SH-SY5Y (cell line): ENCODE measurements at regions not wholly inside any gene's neighbourhood (a gene's known extent, or its start where the extent isn't known, plus 50 kb on each side); places are given as distances from the start of the nearest gene placed in this dataset.

Experiments used
- GATA2 ChIP-seq: IDR thresholded peaks from 2 replicates; pipeline ENCODE4 v1.6.1; 2011; ENCODE audit warnings: mild to moderate bottlenecking, low read depth, low read length
- GATA3 ChIP-seq: IDR thresholded peaks from 2 replicates; pipeline ENCODE4 v1.6.1; 2011; ENCODE audit warnings: low read depth, mild to moderate bottlenecking, low read length, moderate library complexity

DNA sequence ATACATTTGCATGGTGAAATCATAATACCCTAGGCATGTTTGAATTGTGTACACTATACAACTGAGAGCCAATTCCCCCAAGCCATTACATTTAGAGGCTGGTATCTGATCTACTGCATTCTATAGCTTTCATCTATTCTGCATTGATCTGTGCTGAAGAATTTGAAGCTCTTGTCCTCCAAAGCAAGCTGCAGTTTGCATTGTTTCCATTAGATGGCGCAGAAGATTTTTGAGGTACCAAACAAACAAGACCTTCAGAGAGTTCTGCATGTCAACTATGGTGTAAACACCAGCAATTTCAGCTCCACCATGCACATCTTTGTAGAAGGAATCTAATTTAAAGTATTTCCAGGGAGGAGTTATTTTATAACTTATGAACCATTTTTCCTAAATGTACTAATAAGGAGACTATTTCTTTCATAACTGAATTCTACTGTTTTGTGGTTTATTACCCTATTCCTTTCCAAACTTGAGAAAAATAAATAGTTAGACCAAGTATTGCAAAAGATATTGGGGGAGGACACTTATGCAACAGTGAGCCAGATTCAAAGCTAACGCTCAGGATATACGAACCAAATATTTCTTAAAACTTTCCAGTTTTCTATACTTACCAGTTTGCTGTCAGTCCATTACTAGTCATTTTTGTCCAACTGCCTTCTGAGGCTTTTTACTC is 761.8 kb upstream of the ACVR2A start:
- TF ChIP-seq GATA3 = no peak
- TF ChIP-seq GATA2 = no peak

DNA sequence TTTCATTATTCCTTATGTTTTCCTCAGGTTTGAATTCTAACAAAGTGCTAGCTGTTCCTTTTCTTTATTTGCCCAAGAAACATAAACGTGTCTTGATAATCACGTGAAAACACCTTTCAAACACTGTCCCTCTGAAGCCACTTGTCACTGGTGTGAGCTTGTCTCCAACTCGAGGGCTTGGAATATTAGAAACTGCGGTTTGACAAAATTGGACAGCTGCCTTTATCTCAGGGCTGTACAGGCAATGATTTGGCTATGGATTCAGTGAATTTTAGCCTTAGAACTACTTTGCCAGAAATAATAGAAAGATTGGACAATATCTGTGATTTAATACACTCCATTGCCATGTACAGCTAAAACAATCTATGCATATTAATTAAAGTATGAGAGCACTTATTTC is 763.0 kb upstream of the ACVR2A start:
- TF ChIP-seq GATA2 (no peak), GATA3 (no peak)

DNA sequence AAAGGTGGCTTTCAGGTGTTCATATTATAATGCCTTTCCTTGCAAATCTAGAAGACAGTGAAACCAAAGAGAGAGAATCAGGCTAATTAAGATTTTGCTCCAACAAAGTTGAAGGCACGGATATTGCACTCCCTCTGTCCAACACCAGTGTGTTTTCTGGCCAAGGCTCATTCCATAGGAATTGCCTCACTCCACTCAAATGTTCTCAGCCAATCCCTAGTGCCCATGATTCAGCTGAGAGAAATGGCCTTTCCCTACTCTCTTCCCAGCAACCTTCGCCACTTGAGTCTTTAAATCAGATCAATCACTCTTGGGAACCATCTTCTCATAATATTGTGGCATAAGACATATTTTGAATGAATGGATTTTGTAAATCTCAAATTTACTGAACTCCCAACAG is 768.2 kb upstream of the ACVR2A start:
- TF ChIP-seq GATA3 (no peak), GATA2 (no peak)

GRCh38 chr2:147068071-147068470 is 776.8 kb upstream of the ACVR2A start:
- no peak for TF ChIP-seq GATA3
- no peak for TF ChIP-seq GATA2

DNA sequence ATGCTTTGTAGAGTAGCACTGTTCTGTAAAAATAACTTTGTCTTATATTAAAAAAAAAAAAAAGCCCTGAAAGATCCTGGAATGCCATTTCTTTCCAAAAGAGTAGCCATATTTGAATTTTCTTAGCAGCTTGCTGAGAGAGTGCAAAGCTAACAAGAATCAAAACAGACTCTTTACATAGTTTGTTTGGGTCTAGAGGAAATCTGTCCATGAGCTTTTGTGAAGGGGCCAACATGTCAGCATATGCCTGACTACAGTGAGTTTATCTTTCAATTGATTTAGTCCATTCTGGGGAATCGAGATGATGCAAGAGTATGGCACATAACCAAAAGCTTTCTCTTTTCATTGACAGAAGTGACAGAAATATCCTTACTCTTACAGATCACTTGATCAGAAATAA is 777.7 kb upstream of the ACVR2A start:
- TF ChIP-seq GATA3 (no peak), GATA2 (no peak)

- TF ChIP-seq GATA3 = no peak
- TF ChIP-seq GATA2 = no peak
Observed at GRCh38 chr2:147062073-147062472, 782.8 kb upstream of the ACVR2A start.

DNA sequence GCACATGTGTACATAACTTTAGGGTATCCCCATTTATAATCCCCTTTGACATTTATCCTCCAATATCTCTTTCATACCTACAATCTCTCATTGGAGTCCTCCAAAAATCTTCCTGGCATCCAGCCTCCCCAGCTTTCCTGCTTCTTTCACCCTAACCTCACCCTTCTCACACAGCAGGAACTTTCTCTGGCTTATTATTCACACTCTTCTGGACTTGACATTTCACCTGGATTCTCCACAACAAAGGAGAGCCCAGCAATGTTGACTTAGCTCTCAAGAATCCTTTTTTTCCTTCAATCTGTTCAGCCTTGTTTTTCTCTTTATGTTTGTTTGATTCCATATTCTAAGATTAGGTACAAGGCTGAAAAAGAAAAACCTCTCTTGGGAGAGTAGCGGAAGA is 783.6 kb upstream of the ACVR2A start:
- no peak for TF ChIP-seq GATA3
- no peak for TF ChIP-seq GATA2

DNA sequence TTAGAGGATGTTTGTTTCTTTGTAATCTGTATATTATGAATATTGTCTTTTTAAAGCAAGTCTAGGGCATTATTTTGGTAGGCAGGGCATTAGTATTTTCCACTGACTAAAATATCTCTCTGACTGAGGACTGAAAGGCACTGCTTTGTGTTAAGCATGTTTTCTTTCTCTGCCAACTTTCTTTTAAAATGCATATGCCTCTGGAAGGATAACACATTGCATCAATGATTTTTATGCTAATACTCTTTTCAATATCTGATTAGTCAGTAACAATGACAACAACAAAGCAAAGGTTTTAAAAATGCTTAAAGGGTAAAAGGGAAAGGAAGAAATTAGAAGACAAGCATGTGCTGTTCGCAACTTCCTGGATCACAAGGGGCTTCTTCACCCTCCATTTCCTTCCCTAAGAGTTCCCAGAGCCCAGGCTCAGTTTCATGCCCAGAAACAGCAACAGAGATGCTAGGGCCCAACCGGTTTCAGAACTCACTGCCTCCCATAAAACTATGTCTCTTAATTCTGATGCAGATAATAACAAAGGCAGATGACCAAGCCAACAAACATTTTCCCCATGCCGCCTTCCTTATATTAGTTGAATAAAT is 786.8 kb upstream of the ACVR2A start:
- TF ChIP-seq GATA2 = no peak

DNA sequence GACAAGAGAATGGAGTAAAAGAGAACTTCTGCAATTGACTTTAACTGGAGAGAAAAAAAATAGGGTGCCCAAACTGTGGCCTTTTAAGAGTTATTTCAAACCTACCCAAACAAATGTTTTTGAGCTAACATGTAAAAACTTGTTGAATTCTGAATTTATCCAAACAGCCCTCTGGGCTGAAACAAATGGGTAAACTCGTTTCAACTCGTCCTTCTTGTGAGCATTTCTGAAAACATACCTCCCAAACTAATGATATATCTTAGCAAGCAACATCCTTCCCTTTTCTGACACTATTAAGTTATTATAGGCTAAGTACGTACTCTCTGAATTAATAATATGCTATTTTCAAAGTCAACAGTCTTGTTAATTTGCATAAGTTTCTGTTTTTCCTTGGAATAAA is 793.0 kb upstream of the ACVR2A start:
- no peak for TF ChIP-seq GATA3
- no peak for TF ChIP-seq GATA2

DNA sequence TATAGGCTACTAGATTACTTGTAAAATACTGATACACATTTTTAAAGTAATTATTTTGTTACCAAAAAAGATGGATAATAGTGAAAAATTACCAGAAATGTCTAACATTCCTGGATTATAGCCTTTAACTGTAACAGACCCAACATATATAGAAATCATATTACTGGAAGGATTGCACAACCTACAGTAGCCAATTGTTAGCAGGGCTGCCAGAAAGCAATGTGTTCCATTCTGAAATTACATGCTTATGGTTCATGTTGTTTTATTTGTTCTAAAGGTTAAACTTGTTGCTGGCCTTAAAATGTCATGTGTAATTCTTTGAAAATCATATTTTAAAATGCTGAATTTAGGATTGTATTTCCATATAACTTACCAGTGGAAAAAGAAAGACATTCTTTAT is 793.6 kb upstream of the ACVR2A start:
- no peak for TF ChIP-seq GATA2

- no peak for TF ChIP-seq GATA2
- no peak for TF ChIP-seq GATA3
Observed at GRCh38 chr2:147049957-147050356, 794.9 kb upstream of the ACVR2A start.

DNA sequence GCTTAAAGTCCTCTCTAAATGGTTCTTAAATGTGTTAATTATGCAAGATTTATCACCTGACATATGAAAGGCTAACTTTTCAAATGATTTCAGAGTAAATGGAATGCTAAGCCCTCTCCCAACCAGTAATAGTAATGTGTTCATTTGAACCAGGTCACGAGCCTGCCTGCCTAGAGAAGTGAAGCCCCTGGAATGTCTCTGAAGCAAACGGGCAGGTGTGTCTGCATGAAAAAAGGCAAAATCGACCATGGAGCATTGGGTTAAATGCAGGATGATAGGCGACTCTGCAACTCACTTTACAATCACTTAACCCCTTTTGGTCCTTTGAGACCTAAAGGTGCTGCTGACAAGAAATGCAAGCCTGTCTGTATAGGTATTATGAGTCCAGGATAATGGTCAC is 798.4 kb upstream of the ACVR2A start:
- TF ChIP-seq GATA2 = no peak
- no peak for TF ChIP-seq GATA3

GRCh38 chr2:147045113-147045512 is 799.7 kb upstream of the ACVR2A start:
- no peak for TF ChIP-seq GATA3
- no peak for TF ChIP-seq GATA2

GRCh38 chr2:147041121-147041494 is 803.7 kb upstream of the ACVR2A start:
- TF ChIP-seq GATA3 = no peak
- TF ChIP-seq GATA2 = no peak

GRCh38 chr2:147040298-147041120 is 804.3 kb upstream of the ACVR2A start:
- TF ChIP-seq GATA2 (no peak), GATA3 (no peak)

GRCh38 chr2:147037048-147037447 is 807.8 kb upstream of the ACVR2A start:
- TF ChIP-seq GATA2 (no peak), GATA3 (no peak)
